ENCODE measurements at regions not wholly inside any gene's neighbourhood (a gene's known extent, or its start where the extent isn't known, plus 50 kb on each side); places are given as distances from the start of the nearest gene placed in this dataset.

DNA sequence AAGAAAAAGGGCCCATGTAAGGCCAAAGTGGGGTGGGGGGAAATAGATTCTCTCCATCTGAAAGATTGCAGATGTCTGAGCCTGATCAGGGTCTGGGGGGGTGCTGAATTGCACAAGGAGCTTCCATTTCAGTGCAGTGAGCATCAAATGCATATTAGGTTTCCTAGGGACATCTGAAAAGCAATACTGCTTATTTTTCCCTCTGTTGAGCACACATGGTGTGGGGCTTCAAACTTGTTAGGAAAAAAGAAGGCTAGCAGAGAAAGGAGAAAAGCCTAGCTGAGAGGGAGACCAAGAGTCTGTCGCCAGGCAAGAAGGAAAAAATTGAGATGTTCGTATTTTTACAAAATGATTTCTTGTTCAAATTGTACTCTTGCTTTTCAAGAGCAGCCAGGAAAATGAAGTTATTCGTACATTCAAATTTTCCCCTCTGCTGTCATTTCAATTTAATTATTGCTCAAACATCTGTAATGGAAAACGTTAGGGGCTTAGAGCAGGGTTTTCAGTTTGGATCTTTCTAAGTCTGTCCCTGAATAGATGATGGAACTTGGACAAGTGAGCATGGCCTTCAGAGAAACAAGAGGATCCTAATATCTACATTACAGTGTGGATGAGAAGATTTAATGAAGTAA lies 191.9 kb upstream of the GAS1 start:
- ChIA-PET CTCF (no interaction called here), POLR2A (no interaction called here)
- TF ChIP-seq, protein P1, sequence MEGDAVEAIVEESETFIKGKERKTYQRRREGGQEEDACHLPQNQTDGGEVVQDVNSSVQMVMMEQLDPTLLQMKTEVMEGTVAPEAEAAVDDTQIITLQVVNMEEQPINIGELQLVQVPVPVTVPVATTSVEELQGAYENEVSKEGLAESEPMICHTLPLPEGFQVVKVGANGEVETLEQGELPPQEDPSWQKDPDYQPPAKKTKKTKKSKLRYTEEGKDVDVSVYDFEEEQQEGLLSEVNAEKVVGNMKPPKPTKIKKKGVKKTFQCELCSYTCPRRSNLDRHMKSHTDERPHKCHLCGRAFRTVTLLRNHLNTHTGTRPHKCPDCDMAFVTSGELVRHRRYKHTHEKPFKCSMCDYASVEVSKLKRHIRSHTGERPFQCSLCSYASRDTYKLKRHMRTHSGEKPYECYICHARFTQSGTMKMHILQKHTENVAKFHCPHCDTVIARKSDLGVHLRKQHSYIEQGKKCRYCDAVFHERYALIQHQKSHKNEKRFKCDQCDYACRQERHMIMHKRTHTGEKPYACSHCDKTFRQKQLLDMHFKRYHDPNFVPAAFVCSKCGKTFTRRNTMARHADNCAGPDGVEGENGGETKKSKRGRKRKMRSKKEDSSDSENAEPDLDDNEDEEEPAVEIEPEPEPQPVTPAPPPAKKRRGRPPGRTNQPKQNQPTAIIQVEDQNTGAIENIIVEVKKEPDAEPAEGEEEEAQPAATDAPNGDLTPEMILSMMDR (IDR thresholded peaks at IDR 0.05; ENCODE audit: insufficient read depth, low read length, missing control alignments) = no peak
- DNase-seq (ENCODE audit: low read depth, low spot score) = no peak
- no peak overlapping the region for H3K4me3 ChIP-seq (ENCODE audit: low read depth, low read length)

DNA sequence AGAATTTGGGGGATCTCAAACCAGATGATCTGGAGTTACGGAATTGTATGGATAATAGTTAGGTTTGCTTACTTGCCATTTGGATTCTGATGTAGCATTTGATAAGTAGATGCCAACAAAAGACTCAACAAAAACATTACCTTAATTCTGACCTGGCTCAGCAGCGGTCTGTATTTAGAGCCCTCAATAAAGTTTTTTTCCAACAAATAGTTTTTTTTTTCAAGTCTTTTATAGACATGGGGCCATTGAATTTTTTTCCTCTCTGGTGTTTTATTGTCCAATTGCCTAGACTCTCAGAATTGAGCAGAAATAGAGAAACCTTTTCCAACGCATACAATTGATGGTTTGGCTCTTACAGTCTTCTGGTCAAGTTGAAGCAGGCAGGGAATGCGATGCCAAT lies 192.8 kb upstream of the GAS1 start:
- POLR2A ChIA-PET = no interaction called here
- DNase-seq (ENCODE audit: low read depth, low spot score) = no peak
- TF ChIP-seq, protein P1 (IDR thresholded peaks at IDR 0.05; ENCODE audit: insufficient read depth, low read length, missing control alignments) = no peak
- CTCF ChIA-PET = no interaction called here
- H3K4me3 ChIP-seq (ENCODE audit: low read depth, low read length) = no peak overlapping the region

- ChIA-PET POLR2A (no interaction called here), CTCF (interaction anchor here (1.3 kb wide), 1 partner anchor 185 kb away, joined by 3 read pairs; no protein-coding TSS in a partner anchor)
- DNase-seq (ENCODE audit: low read depth, low spot score) = no peak
- H3K4me3 ChIP-seq (ENCODE audit: low read depth, low read length) = no peak overlapping the region
- TF ChIP-seq, protein P1 (IDR thresholded peaks at IDR 0.05; ENCODE audit: insufficient read depth, low read length, missing control alignments) = no peak
Measured at GRCh38 chr9:87140605-87141109, 193.4 kb upstream of the GAS1 start.

- DNase-seq (ENCODE audit: low read depth, low spot score) = no peak
- ChIA-PET POLR2A (no interaction called here), CTCF (interaction anchor here (1.3 kb wide), 1 partner anchor 184 kb away, joined by 3 read pairs; no protein-coding TSS in a partner anchor)
- no peak overlapping the region for H3K4me3 ChIP-seq (ENCODE audit: low read depth, low read length)
- TF ChIP-seq, protein P1 (IDR thresholded peaks at IDR 0.05; ENCODE audit: insufficient read depth, low read length, missing control alignments) = no peak
Measured at GRCh38 chr9:87141124-87141523, 193.8 kb upstream of the GAS1 start.

DNA sequence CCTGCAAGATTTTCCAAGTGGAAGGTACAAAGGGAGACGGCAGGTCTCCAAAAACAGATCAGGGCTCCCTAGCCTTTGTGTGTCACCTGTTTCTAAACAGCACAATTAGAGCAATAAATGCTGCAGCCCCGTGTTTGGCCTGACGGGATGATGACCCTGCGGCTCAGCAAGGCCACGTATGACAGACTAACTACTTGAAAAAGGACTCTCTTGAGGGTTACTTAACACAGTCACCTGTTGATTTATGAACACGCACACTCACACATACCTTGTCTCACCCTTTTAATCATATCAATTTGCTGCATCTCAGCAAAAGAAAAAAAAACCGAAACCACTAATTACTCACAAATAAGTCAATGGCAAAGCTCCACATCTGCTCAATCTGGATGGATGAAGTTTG lies 199.6 kb upstream of the GAS1 start:
- H3K4me3 ChIP-seq (ENCODE audit: low read depth, low read length) = no peak overlapping the region
- ChIA-PET POLR2A (no interaction called here), CTCF (interaction anchor here (1.0 kb wide), 1 partner anchor 198 kb away, joined by 3 read pairs; no protein-coding TSS in a partner anchor)
- TF ChIP-seq, protein P1 (IDR thresholded peaks at IDR 0.05; ENCODE audit: insufficient read depth, low read length, missing control alignments) = no peak
- DNase-seq (ENCODE audit: low read depth, low spot score) = no peak

GRCh38 chr9:87147839-87148238 lies 200.5 kb upstream of the GAS1 start:
- ChIA-PET CTCF (no interaction called here), POLR2A (no interaction called here)
- TF ChIP-seq, protein P1 (IDR thresholded peaks at IDR 0.05; ENCODE audit: insufficient read depth, low read length, missing control alignments) = no peak
- H3K4me3 ChIP-seq (ENCODE audit: low read depth, low read length) = no peak overlapping the region
- DNase-seq (ENCODE audit: low read depth, low spot score) = no peak

Data from AG04449 (cell line).